ELR (cell line): ENCODE measurements at regions not wholly inside any gene's neighbourhood (a gene's known extent, or its start where the extent isn't known, plus 50 kb on each side); places are given as distances from the start of the nearest gene placed in this dataset.
"Not testable (repeated sequence)": the region's sequence is repeated elsewhere in the genome, so short reads cannot be mapped to it uniquely, and the experiment has no call there.

Experiments used
- DNase-seq: peaks from one replicate; pipeline ENCODE4 v3.0.0-alpha.2; 2015; ENCODE audit warnings: low read depth

- DNase-seq = no peak
Measured at GRCh38 chr3:80334534-80334933, 566.7 kb upstream of the ROBO1 start.

- no peak for DNase-seq
Measured at GRCh38 chr3:80331494-80332170, 563.8 kb upstream of the ROBO1 start.

- DNase-seq = not testable (repeated sequence)
Measured at GRCh38 chr3:80314541-80314940, 546.7 kb upstream of the ROBO1 start.

- no peak for DNase-seq
Measured at GRCh38 chr3:80308637-80309036, 540.8 kb upstream of the ROBO1 start.

GRCh38 chr3:80307844-80308243 is 540.0 kb upstream of the ROBO1 start:
- no peak for DNase-seq

- DNase-seq = no peak
Measured at GRCh38 chr3:80297720-80298119, 529.9 kb upstream of the ROBO1 start.

GRCh38 chr3:80285388-80285787 is 517.6 kb upstream of the ROBO1 start:
- DNase-seq = peak; percentile 18

- no peak for DNase-seq
Measured at GRCh38 chr3:80283783-80284182, 516.0 kb upstream of the ROBO1 start.

- no peak for DNase-seq
Measured at GRCh38 chr3:80278056-80278455, 510.3 kb upstream of the ROBO1 start.

- no peak for DNase-seq
Measured at GRCh38 chr3:80275120-80275519, 507.3 kb upstream of the ROBO1 start.

GRCh38 chr3:80263260-80263659 is 495.5 kb upstream of the ROBO1 start:
- DNase-seq = peak; percentile 35

- DNase-seq = no peak
Measured at GRCh38 chr3:80261082-80261481, 493.3 kb upstream of the ROBO1 start.

- DNase-seq = no peak
Measured at GRCh38 chr3:80259736-80260135, 491.9 kb upstream of the ROBO1 start.

- no peak for DNase-seq
Measured at GRCh38 chr3:80252113-80252512, 484.3 kb upstream of the ROBO1 start.

GRCh38 chr3:80247766-80248165 is 480.0 kb upstream of the ROBO1 start:
- no peak for DNase-seq

GRCh38 chr3:80244390-80244789 is 476.6 kb upstream of the ROBO1 start:
- peak; percentile 42 for DNase-seq

- DNase-seq = no peak
Measured at GRCh38 chr3:80241791-80242190, 474.0 kb upstream of the ROBO1 start.

GRCh38 chr3:80239301-80239700 is 471.5 kb upstream of the ROBO1 start:
- DNase-seq = no peak

GRCh38 chr3:80238606-80239005 is 470.8 kb upstream of the ROBO1 start:
- DNase-seq = no peak

- no peak for DNase-seq
Measured at GRCh38 chr3:80238152-80238551, 470.4 kb upstream of the ROBO1 start.

- no peak for DNase-seq
Measured at GRCh38 chr3:80234706-80235105, 466.9 kb upstream of the ROBO1 start.

- DNase-seq = peak; percentile 42
Measured at GRCh38 chr3:80233576-80233975, 465.8 kb upstream of the ROBO1 start.

GRCh38 chr3:80232760-80233159 is 465.0 kb upstream of the ROBO1 start:
- peak; percentile 87 for DNase-seq

- DNase-seq = no peak
Measured at GRCh38 chr3:80230962-80231361, 463.2 kb upstream of the ROBO1 start.
